DOHH2 (cell line): ENCODE measurements at regions not wholly inside any gene's neighbourhood (a gene's known extent, or its start where the extent isn't known, plus 50 kb on each side); places are given as distances from the start of the nearest gene placed in this dataset.

Experiments
- H3F3A ChIP-seq: fragments of 200-600 bp; sonication (generic), shearing (Covaris generic); 2 replicates; pipeline ENCODE4 v1.6.0; 2016; ENCODE audit warnings: antibody characterized with exemption, mild to moderate bottlenecking; ENCODE audit not compliant: control insufficient read depth, insufficient read depth
- H3K27ac ChIP-seq: fragments of 200-600 bp; sonication (generic); 2 replicates; pipeline ENCODE4 v1.5.1; 2014; ENCODE audit warnings: low read depth, mild to moderate bottlenecking, low read length, moderate library complexity
- H3K27me3 ChIP-seq: fragments of 200-600 bp; sonication (generic); 2 replicates; pipeline ENCODE4 v1.6.1; 2014; ENCODE audit warnings: mild to moderate bottlenecking, low read length, mixed read lengths; ENCODE audit not compliant: control insufficient read depth
- H3K36me3 ChIP-seq: fragments of 200-600 bp; sonication (generic); 2 replicates; pipeline ENCODE4 v1.6.1; 2014; ENCODE audit warnings: mild to moderate bottlenecking, low read length, moderate library complexity, mixed read lengths; ENCODE audit not compliant: control insufficient read depth
- H3K4me1 ChIP-seq: fragments of 200-600 bp; sonication (generic); 2 replicates; pipeline ENCODE4 v1.6.1; 2014; ENCODE audit warnings: mild to moderate bottlenecking, low read length, mixed read lengths; ENCODE audit not compliant: control insufficient read depth
- H3K4me2 ChIP-seq: fragments of 200-600 bp; sonication (generic); 2 replicates; pipeline ENCODE4 v1.6.0; 2014; ENCODE audit warnings: mild to moderate bottlenecking, low read length, moderate library complexity
- H3K4me3 ChIP-seq: fragments of 200-600 bp; sonication (generic); 2 replicates; pipeline ENCODE4 v1.5.1; 2014; ENCODE audit warnings: mild to moderate bottlenecking, low read length, mixed read lengths
- H3K79me2 ChIP-seq: fragments of 200-600 bp; sonication (generic); 2 replicates; pipeline ENCODE4 v1.6.1; 2014; ENCODE audit warnings: mild to moderate bottlenecking, low read length, mixed read lengths; ENCODE audit not compliant: control insufficient read depth
- H3K9me2 ChIP-seq: fragments of 200-600 bp; sonication (generic); replicated peaks from 2 replicates; pipeline ENCODE4 v1.6.1; 2014; ENCODE audit warnings: mild to moderate bottlenecking, low read length, mixed read lengths; ENCODE audit not compliant: control insufficient read depth
- H3K9me3 ChIP-seq: fragments of 200-600 bp; sonication (generic); 2 replicates; pipeline ENCODE4 v1.6.1; 2014; ENCODE audit warnings: antibody characterized with exemption, low read length, mixed read lengths; ENCODE audit not compliant: control insufficient read depth, insufficient read depth
- H4K20me1 ChIP-seq: fragments of 200-600 bp; sonication (generic); 2 replicates; pipeline ENCODE4 v1.6.0; 2014; ENCODE audit warnings: low read depth, mild to moderate bottlenecking, antibody characterized with exemption, low read length, moderate library complexity; ENCODE audit not compliant: control insufficient read depth, insufficient read depth
- EZH2phosphoT487 ChIP-seq: fragments of 200-600 bp; sonication (generic); IDR thresholded peaks from 2 replicates; pipeline ENCODE4 v1.6.1; 2017; ENCODE audit warnings: borderline replicate concordance, mild to moderate bottlenecking, antibody characterized with exemption, low read length, moderate library complexity, mixed read lengths
- TF ChIP-seq, protein P1 (sequence below): fragments of 200-600 bp; sonication (generic); IDR thresholded peaks from one replicate; pipeline ENCODE4 v1.5.1; 2014; ENCODE audit warnings: antibody characterized with exemption, mild to moderate bottlenecking, low read depth, low read length; ENCODE audit not compliant: poor library complexity, severe bottlenecking

DNA sequence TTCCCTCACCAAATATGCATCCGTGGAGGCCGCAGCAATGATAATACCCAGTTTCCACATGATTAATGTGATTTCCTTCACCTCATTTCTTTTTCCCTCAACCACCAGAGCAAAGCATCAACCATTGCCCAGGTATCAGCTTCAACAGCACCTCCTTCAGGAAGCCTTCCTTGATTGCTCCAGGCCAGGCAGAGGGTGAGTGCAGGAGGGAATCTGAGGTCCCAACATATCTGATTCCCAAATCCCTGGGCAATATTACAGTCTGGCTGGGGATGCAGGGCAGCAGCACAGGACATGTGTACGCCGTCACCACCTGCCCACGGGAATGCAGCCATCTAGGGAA lies 142.4 kb upstream of the MYCN start:
- Histone ChIP-seq H3K4me2 (no peak overlapping the region), H3K9me2 (no peaks in the 10 kb centered on the region), H3K27me3 (no peaks in the 10 kb centered on the region), H3K4me1 (no peaks in the 10 kb centered on the region), H4K20me1 (no peaks in the 10 kb centered on the region), H3K9me3 (no peaks in the 10 kb centered on the region), H3K36me3 (no peaks in the 10 kb centered on the region), H3K4me3 (no peak overlapping the region), H3F3A (no peaks in the 10 kb centered on the region), H3K79me2 (no peaks in the 10 kb centered on the region), H3K27ac (no peak overlapping the region)
- TF ChIP-seq EZH2phosphoT487 = no peak
- TF ChIP-seq, protein P1, sequence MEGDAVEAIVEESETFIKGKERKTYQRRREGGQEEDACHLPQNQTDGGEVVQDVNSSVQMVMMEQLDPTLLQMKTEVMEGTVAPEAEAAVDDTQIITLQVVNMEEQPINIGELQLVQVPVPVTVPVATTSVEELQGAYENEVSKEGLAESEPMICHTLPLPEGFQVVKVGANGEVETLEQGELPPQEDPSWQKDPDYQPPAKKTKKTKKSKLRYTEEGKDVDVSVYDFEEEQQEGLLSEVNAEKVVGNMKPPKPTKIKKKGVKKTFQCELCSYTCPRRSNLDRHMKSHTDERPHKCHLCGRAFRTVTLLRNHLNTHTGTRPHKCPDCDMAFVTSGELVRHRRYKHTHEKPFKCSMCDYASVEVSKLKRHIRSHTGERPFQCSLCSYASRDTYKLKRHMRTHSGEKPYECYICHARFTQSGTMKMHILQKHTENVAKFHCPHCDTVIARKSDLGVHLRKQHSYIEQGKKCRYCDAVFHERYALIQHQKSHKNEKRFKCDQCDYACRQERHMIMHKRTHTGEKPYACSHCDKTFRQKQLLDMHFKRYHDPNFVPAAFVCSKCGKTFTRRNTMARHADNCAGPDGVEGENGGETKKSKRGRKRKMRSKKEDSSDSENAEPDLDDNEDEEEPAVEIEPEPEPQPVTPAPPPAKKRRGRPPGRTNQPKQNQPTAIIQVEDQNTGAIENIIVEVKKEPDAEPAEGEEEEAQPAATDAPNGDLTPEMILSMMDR = no peak

DNA sequence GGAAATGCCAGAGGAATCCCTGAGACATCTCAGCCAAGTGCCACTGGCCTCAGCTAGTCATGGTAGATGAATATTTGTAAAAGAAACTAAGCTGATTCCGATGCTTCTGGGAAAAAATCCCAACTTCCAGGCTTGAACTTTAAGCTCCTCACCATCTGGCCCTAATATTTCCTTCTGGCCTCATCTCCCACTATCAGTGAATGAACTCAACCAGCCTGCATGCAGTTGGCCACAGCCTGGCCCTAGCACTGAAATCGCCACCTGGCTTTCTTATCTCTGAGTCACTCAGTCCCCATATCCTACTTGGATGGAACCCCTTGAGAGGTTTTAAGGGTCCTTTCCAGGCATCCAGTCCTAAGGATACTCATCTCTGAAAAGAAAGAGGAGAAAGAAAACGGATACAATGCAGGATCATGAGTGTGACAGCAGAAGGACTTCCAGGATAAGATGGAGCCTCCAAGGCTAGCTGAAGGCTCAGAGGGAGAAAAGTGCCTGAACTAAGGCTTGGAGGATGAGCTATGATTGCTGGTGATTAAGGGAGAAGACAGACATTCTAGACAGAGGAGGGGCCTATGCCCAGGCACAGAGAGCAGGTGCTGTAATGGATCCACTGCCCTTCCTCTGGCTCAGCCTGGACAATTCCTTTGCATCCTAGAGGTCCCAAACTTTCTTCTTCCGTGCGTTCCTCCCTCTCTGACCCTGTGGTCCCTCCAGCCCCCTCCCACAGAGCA lies 141.5 kb upstream of the MYCN start:
- no peaks in the 10 kb centered on the region for H3K4me1 ChIP-seq
- no peaks in the 10 kb centered on the region for H3K9me2 ChIP-seq
- no peaks in the 10 kb centered on the region for H4K20me1 ChIP-seq
- no peaks in the 10 kb centered on the region for H3K79me2 ChIP-seq
- no peaks in the 10 kb centered on the region for H3K9me3 ChIP-seq
- H3F3A ChIP-seq = no peaks in the 10 kb centered on the region
- H3K27ac ChIP-seq = no peak overlapping the region
- no peak overlapping the region for H3K4me3 ChIP-seq
- no peaks in the 10 kb centered on the region for H3K27me3 ChIP-seq
- TF ChIP-seq, protein P1 = no peak
- TF ChIP-seq EZH2phosphoT487 = no peak
- no peaks in the 10 kb centered on the region for H3K36me3 ChIP-seq
- no peak overlapping the region for H3K4me2 ChIP-seq

DNA sequence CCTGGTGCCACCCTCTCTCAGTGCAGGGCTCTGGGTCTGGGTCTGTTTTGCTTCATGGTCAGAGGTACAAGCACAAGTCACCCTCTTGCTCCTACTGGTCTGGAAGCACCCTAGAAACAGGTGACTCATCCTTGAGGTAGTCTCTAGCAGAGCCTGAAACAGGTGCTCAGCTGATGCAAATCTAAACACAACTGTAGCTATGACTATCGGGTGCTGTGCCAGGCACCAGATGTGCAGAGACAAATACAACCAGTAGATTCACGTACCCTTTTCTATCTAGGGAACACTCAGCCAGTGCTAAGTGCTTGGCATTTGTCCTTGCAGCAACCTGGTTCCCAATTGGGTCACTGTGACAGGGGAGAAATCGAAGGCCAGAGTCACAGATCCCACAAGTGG lies 140.9 kb upstream of the MYCN start:
- Histone ChIP-seq H3F3A (no peaks in the 10 kb centered on the region), H3K79me2 (no peaks in the 10 kb centered on the region), H3K4me3 (no peak overlapping the region), H3K9me3 (no peaks in the 10 kb centered on the region), H3K36me3 (no peaks in the 10 kb centered on the region), H4K20me1 (no peaks in the 10 kb centered on the region), H3K4me1 (no peaks in the 10 kb centered on the region), H3K4me2 (no peak overlapping the region), H3K27ac (no peak overlapping the region), H3K27me3 (no peaks in the 10 kb centered on the region), H3K9me2 (no peaks in the 10 kb centered on the region)
- no peak for TF ChIP-seq EZH2phosphoT487
- TF ChIP-seq, protein P1 = no peak
